NB4 (cell line): ENCODE measurements at regions not wholly inside any gene's neighbourhood (a gene's known extent, or its start where the extent isn't known, plus 50 kb on each side); places are given as distances from the start of the nearest gene placed in this dataset.

Source experiments
- CTCF ChIP-seq: IDR thresholded peaks from one replicate; pipeline ENCODE4 v1.5.1; 2012; ENCODE audit warnings: low read depth, low read length
- MAX ChIP-seq: IDR thresholded peaks from 2 replicates; pipeline ENCODE4 v1.6.1; 2011; ENCODE audit warnings: low read depth, low read length
- POLR2A ChIP-seq: IDR thresholded peaks from 2 replicates; pipeline ENCODE4 v1.6.1; 2011; ENCODE audit warnings: mild to moderate bottlenecking; ENCODE audit not compliant: insufficient read length; ENCODE audit errors: extremely low read depth

- TF ChIP-seq CTCF (no peak), MAX (no peak), POLR2A (no peak)
Observed at GRCh38 chr4:128393101-128393704, 105.6 kb upstream of the PGRMC2 start.
